Hepatocyte (in vitro differentiated cells): ENCODE measurements at regions not wholly inside any gene's neighbourhood (a gene's known extent, or its start where the extent isn't known, plus 50 kb on each side); places are given as distances from the start of the nearest gene placed in this dataset.

Source experiments
- CTCF ChIP-seq: fragments of 200-600 bp; sonication (generic); IDR thresholded peaks from 2 replicates; pipeline ENCODE4 v1.5.1; 2016; ENCODE audit warnings: antibody characterized with exemption, mild to moderate bottlenecking; ENCODE audit not compliant: poor library complexity
- EZH2 ChIP-seq: fragments of 200-600 bp; sonication (generic); IDR thresholded peaks from 2 replicates; pipeline ENCODE4 v1.6.1; 2016; ENCODE audit warnings: antibody characterized with exemption, mild to moderate bottlenecking, borderline replicate concordance

DNA sequence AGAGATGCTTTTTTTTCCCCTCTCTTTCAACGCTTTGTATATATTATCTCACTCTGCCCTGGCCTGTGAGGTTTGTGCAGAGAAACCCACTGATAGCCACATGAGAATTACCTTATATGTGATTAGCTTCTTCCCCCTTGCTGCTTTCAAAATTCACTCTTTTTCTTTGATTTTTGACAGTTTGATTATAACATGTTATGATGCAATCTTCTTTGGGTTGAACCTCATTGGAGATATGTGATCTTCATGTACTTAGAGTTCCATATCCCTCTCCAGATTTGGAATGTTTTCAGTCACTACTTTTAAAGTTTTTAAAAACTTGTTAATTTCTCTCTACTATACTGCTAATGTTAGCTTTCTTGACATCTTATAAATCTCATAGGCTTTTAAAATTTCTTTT is 479.5 kb upstream of the AGA start:
- TF ChIP-seq CTCF (no peak), EZH2 (no peak)
